Middle frontal gyrus (tissue), 1 donor: ENCODE measurements at regions not wholly inside any gene's neighbourhood (a gene's known extent, or its start where the extent isn't known, plus 50 kb on each side); places are given as distances from the start of the nearest gene placed in this dataset.

Experiments used
- DNase-seq: peaks from one replicate; pipeline ENCODE4 v3.0.0-alpha.2; 2015; ENCODE audit warnings: low spot score; ENCODE audit errors: extremely low spot score

DNA sequence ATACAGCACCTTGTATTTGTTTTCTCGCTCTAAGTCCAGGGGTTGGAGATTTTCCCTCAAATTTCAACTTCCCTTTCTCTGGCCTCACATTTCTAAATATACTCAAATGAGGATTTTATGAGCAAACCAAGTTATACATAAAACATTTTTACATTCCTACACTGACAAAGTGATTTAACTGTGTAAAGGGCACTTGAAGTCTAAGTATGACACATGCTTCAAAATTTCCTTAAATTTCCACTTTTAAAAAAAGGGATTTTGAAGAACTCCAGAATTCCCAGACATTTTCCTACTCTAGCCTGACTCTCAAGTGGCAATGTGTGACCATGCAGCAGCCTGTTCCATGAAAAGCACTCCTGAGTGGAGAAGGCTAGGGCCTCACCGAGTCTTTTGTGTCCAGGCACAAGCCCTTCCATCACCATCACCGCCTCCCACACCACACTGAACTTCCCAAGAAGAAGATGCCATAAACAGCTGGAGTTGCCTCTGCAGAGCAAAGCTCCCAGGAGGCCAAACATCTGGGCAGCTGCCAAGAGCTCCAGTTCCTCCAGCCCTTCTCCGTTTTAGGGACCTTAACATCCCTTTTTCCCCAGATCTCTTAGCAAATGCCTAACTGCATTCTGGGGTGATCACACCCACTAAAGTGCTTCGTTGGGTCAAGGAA lies 68.9 kb downstream of the NCR2 start:
- DNase-seq, result no peak

DNA sequence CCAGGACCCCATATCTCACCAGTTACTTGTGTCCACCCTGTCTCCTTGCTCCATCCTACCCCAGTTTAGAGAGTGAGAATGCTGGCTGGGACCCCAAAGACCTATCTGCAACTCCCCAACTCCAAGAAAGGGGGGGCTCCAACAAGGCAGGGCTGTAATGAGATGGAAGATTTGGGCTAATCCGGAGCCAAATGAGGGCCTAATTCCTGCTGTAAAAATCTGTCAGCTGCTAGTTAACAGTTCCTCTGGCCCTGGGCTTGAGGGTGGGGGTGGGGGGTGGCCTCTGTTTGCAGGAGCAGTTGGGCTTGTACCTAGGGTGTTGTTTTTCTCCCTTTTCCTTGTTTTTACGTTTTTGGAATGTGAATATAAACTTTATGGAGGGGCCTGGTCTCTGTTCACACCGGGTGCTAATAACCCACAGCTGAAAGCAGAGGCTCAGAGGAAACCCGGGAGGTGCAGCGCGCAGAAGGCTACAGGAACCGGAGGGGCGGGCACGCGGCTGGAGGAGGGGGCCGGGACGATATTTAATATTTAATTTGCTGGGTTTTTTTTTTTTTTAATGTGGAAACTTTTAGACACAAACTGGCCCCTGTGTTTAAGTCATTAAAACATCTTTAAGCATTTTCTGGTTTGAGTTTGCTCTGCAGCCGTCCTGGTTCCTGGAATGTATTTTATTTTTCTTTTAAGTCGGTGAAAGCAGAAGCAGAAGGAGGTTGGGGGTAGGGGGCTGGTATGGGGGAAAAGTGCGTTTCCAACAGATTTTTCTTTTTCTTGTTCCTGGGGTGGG lies 70.7 kb downstream of the NCR2 start:
- no peak for DNase-seq

DNA sequence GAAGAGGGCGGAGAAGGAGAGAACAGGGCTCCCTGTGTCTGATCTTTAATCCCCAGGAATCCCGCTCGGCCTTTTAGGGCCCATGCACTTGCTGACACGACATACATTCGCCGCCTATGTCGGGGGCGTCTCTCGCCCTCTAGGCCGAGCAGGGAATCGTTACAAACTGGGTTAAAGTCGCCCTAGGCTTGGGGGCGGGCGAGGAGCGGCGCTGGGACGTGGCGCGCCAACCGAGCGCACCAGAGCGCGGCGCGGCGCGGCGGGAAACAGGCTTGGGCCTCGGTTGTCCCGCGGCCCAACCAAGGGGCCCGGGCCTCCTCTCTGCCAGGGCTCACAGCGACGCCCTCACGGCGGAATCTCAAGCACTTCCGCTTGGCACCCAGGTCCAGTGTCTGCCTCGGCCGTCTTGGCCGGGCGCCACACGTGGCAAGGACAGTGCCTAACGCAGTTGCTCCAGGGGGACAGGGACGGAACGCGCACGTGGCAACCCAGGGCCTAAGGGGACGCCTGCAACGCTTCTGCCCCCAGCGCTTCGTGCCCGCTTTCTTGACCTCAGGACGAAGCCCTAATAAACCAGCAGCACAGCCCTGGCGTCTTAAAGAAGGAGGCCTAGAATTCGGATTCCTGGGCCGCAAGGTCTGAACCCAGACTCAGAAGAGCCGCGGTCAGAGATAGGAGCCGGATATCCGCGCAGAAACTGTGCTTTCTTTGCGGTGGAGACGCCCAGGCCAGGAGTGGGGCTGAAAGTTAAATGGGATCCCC lies 71.5 kb downstream of the NCR2 start:
- DNase-seq, result no peak

DNA sequence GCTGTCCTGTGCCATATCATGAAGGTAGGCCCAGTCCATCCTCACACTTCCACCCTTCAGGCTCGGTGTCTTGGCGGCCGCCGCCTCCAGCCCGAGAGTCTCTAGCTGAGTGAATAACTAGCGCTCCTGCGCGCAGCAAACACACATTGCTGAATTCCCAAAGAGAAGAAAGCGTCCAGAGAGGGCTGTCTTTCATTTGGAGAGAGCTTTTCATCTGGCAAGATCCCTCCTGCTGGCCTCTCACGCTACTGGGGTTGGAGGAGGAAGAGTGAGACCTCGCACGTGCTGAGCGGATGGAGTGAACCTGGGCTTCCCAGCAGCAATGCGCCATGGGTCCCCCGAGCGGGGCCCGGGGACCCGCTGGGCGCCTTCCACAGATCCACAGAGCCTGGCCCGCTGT lies 73.2 kb downstream of the NCR2 start:
- no peak for DNase-seq

DNA sequence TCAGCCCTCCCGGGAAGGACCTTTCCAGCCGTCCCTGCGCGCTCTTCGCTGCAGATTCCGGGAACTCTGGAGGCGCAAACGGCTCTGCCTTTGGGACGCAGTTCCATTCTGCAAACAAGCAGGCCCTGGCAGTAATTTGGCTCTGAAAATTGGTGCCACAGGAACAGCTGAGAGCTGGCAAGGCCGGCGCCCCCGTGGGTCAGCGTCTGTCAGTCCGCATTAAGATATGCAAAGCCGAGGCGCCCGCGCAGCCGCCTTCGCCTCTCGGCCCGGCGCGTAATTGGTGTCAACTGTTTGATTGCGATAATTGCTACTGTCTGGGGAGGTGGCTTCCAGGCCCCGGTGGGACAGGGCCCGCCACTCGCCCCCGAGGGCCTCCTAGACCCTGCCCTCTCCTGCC lies 73.6 kb downstream of the NCR2 start:
- no peak for DNase-seq

DNA sequence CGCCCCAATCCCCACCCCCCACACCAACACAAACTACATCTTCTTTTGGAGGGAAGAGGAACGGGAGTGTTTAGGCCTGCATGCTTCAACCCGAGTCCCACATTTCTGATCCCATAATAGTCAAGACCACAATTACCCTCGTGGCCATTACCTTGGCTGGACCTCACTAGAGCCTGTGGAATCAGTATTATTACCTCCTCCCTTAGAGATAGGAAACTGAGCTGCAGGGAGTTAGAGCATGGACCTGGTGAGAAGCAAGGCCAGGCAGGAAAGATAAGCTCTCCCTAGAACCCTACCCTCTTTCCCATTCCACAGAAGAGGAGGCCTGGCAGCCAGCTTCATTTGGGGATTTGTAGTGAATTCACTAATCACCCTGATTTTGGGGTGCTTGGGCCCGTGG lies 74.1 kb downstream of the NCR2 start:
- DNase-seq, result no peak

DNA sequence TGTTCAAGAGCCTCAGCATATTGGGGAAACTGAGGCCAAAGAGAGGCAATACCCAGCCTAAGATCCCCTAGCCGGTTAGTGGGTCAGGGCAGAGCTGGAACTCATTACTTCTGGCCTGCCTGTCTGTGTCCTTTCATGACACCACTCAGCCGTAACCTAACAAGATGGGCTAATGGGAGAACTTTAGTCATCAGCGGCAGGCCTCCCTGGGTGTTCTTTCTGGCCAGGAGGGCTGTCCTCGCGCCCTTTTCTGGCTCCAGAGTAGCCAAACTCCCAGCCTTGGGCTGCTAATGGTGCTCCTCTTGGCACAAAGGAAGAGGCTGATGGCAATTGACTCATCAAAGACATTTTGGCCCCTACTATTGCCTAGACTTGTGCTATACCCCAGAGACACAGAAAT lies 76.6 kb downstream of the NCR2 start:
- DNase-seq, result no peak

DNA sequence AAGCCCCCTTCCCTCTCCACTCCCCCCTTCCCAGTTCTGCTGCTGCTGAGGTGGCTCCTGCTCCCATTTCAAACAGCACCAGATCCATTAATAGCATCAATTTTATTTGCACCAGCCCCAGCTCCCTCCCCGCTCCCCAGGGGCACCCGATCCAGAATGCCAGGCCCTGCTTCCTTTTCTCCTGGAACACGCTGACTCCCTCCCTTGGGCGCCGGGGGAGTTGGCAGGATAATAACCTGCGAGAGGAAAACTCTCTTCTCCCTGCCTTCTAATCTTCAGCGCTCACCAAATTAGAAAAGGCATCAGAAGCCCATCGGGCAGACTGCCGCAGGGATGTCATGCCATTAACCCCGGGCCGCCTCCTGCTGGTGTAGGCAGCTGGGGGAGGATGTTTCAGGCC lies 77.8 kb downstream of the NCR2 start:
- no peak for DNase-seq

DNA sequence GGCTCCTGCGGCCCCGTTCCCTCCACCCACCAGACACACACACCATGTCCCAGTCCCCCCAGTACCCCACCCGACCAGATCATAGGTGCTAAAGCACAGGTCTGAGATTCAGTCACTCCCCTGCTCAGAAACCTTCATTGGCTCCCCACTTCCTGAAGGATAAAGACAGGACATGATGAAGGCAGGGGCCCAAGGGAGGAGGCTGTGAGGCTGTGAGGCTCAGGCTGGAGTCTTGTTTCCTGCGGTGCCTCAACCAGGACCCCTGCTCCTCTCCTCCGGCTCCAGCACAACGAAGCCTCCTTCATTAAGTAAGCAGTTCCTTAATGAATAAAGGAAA lies 81.1 kb downstream of the NCR2 start:
- DNase-seq, result no peak

DNA sequence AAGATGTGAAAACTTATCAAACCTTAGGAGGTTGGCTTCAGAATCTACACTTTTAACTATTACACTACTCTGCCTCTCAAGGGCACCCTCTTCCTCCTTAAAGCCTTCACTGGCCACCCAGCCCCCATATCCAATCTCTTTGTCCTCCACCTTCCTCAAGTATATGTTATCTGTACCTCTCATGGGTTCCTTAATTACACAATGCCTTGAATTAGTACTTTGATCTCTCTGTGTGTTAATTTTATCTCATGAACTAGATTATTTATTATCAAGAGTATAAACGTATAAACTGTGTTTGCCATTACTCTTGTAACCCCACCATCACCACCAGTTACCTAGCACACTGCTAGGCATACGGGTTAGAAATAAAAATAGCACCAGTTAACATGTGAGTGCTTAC lies 83.3 kb downstream of the NCR2 start:
- DNase-seq, result no peak

DNA sequence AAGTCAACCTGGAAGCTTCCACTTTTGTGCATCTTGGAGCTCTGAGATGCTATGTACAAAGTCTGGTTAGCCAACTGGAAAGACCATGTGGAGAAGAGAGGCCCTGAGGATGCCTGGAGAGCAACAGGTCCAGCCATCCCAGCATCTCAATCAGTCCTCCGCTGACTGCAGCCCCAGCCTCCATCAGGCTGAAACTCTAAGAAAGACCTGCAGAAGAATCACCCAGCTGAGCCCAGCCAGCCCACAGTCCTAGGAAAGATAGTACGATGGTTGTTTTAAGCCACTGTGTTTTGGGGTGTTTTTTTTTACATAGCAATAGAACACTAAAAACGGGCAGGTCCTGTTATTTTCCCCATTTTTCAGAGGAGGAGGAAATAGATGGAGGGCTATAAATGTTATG lies 84.0 kb downstream of the NCR2 start:
- no peak for DNase-seq

DNA sequence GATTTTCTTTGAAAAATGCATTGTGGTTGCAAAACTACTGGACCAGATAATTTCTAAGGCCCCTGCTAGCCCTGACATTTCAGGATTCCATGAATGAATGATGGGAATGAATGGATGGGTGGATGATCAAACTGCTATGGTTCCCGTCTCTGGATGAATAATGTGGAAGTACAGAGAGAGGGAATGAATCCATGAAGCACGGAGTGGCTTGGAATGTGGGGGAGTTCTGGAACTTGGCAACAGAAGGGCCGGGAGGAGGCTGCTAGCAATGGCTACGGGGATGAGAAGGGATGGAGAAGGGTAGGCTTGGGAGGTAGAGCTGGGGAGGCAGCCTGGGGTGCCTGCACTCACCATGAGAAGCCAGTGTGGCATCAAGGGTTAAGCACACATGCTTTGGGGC lies 84.8 kb downstream of the NCR2 start:
- no peak for DNase-seq

DNA sequence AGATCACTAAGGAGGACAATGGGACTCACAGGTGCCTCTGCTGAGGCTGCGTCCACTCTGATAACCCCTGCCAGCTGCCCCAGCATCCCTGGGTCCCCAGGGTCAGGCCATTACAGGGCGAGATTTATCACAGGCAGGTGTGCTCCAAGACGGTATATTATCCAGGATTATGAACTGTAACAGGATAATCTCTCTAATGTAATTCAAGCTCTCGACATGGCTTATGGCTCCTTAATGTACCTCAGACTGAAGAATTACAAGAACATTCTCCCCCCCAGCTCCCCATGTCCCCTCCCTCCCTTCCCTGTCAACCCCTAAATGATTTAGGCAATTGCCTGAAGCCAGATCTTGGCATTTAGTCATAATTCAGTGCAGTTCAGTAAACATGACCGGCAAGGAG lies 86.8 kb downstream of the NCR2 start:
- DNase-seq, result no peak

DNA sequence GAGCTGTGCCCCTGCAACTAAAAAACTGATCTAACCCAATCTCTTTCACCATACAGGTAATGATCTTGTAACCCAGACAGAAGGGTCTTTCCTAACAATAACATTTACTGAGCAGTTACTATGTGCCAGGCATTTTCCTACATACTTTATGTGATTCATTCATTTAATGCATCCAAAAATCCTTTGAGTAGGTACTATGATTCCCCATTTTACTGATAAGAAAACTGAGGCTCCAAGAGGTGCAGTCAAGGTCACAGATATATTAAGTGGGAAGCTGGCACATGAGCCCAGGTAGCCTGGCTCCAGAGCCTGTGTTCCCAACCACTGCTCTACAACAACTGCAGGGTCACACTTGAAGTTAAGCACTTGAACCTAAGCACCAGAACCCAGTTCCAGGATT lies 87.6 kb downstream of the NCR2 start:
- DNase-seq, result no peak

DNA sequence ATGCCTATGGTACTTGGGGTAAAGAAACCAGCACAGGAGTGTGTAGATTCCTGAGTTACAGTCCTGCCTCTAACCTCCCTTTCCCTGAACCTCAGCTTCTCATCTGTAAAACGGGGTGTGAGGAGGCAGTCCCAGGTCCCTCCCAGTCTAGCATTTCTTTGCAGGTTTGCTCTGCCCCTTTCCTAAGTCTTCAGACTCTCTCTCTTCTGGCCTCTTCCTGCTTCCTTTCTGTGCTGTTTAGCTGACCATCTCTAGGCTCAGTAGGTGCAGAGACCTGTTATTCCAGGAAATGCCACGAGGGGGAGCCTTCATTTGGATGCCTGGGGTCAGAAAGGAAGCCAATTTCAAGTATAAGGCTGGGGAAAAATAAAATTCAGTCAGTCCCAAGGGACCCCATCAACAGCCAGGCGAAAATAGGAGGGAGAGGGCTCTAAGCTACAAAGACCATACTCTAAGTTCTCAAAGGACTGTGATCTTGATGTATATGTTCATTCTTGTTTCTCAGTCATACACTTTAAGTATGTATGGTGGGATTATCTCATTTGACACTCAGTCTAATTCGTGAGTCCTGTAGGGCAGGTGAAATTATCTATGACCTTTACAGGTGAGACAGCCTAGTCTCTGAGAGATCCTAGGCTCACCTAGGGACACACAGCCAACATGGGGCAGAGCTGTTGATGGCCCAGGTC lies 89.1 kb downstream of the NCR2 start:
- DNase-seq, result peak; percentile 81

DNA sequence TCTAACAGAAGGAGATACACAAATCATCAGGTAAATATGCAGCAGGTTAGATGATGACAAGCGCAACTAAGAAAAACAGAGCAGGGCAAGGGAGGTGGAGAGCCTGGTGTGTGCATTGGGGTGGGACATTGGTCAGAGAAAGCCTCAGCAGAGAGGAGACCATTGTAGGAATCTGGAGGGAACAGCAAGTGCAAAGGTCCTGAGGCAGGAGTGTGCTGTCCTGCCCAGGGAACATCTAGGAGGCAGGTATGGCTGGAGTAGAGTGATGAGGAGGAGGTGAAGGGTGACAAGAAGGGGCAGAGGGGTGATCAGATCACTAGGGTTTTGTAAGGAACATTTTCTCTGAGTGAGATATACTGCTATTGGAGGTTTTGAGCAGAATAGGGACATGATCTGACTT lies 90.1 kb downstream of the NCR2 start:
- DNase-seq, result no peak

DNA sequence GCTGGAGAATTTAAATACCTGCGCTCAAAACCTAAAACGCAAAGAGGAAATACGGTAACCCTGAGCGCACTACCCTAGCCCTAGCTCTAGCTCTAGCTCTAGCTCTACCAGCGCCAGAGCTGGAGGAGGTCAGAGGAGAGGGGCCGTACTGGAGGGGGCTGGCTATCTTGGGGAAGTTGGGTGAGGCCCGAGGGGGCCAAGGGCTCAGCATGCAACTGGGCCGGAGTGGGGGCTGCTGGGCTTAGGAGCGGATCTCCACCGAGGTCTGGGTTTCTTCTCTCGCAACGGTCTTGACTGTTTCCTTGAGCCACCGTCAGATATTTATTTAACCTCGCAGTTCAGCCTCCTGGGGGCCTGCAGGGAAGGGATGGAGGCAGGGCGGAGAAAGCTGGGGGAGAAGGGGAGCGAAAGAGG lies 91.0 kb downstream of the NCR2 start:
- DNase-seq, result no peak

DNA sequence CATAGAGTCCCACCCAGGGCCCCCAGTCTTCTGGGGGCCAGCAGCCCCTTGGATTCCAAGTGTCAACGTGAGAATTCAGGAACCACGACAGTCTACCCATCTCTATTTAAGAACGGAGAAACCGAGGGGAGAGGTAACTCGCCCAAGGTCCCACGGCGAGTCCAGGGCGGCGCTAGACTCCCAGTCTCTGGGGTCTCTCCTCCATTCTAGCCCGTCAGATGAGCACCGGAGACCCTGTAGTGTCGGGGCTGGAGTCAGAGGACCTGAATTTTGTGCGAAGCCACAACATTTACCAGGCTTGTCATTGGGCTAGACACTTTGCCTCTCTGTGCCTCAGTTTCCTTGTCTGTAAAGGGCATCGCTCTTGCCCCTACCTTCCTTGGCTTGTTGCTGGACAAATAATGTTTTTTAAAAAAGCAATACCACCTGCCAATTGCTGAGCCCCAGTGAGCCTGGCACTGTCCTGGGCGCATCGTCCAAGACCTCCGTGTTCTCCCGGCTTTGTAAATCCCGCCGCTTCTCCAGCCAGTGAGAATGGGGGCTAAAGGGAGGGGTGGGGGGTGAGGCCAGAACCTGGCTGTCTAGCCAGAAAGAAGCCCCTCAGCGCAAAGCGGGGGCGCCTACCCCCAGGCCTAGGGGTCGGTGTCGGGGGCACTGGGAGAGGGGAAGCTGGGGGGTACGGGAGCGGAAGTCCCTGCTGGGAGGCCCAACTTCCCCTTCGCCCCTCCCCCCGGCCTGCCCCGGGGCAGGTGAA lies 91.7 kb downstream of the NCR2 start:
- no peak for DNase-seq

DNA sequence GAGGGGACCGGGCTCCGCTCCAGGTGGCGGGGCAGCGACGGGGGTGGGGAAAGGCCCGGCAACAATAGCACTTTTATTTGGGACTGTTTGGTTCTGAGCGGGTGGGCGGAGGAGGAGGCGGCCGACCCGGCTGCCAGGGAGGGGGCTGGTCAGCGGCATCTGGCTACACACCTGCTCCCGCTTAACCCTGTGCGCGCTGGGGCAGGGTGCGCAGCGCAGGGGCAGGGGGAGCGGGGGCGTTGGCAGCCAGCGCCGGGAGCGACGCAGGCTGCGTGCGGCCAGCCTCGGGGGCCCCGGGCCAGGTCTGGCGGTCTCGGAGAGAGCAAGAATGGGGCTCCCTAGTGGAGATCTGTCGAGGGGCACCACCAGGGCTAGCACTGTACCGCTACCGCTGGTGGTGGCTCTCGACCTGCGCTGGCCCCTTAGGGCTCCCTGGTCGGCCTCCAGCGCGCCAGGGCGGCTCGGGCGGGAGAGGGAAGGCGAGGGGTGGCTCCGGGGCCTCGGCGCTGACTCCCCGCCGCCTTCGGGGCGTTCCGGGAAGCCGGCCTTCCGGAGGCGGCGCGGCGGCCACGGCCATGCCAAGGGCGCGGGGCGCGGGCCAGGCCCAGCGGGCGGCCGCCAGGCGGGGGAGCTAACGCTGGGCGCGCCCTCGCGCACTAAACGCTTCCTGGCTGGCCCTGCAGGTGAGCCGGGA lies 92.4 kb downstream of the NCR2 start:
- DNase-seq, result no peak

DNA sequence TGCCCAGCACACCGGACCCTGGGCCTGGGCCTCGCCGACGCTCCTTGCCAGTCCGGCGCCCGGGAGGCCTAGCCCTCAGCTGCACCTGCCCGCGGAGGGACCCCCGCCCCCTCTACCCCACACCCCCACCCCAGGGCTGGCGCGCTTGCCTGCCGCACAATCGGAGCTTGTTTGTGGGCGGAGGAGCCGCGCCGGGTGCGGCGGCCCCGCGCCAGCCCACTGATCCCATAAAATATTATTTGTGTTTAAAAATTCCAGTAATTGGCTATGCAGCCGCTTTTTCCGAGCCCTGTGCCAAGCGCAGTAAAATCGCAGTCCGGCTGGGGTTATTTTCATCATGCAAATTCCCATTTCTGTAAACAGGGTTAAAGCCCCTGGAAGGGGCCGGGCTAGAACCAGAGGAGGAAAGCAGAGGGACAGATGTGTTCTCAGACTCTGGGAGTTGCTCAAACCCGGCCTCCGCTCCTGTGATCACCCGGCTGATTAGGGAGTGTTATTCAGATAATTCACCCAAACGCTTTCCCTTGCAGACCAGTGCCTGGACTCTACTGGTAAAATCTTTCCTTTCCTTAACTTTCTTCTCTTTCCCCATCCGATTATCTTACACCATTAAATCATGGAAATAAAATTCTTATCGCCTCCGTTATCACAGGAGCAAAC lies 93.1 kb downstream of the NCR2 start:
- no peak for DNase-seq
